ENCODE measurements at regions not wholly inside any gene's neighbourhood (a gene's known extent, or its start where the extent isn't known, plus 50 kb on each side); places are given as distances from the start of the nearest gene placed in this dataset.

DNA sequence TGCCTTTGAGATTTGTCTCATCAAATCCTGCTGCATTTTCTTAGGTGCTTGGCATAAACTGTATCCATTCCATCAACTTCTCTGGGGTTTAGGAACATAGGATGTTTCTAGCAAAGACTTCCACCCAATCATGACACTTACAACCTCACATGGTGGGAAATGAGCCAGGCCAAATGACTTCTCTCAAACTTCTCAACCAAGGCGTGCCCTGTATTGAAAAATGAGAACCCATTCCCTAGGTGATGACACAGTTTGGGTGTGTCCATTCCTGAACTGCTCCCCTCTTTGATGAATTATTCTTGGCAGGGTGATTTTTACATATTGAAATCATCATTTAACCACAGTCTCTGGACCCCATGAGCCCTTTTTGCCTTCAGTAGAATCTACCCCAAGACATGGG, 161.1 kb downstream of the EN1 start (continued):
- TF ChIP-seq, protein P1, sequence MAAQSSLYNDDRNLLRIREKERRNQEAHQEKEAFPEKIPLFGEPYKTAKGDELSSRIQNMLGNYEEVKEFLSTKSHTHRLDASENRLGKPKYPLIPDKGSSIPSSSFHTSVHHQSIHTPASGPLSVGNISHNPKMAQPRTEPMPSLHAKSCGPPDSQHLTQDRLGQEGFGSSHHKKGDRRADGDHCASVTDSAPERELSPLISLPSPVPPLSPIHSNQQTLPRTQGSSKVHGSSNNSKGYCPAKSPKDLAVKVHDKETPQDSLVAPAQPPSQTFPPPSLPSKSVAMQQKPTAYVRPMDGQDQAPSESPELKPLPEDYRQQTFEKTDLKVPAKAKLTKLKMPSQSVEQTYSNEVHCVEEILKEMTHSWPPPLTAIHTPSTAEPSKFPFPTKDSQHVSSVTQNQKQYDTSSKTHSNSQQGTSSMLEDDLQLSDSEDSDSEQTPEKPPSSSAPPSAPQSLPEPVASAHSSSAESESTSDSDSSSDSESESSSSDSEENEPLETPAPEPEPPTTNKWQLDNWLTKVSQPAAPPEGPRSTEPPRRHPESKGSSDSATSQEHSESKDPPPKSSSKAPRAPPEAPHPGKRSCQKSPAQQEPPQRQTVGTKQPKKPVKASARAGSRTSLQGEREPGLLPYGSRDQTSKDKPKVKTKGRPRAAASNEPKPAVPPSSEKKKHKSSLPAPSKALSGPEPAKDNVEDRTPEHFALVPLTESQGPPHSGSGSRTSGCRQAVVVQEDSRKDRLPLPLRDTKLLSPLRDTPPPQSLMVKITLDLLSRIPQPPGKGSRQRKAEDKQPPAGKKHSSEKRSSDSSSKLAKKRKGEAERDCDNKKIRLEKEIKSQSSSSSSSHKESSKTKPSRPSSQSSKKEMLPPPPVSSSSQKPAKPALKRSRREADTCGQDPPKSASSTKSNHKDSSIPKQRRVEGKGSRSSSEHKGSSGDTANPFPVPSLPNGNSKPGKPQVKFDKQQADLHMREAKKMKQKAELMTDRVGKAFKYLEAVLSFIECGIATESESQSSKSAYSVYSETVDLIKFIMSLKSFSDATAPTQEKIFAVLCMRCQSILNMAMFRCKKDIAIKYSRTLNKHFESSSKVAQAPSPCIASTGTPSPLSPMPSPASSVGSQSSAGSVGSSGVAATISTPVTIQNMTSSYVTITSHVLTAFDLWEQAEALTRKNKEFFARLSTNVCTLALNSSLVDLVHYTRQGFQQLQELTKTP (IDR thresholded peaks at IDR 0.05; ENCODE audit: low read depth in 1 of 2, partially characterized antibody in 2 of 2): no peak
- TF ChIP-seq CC2D1A (IDR thresholded peaks at IDR 0.05) (no peak), E2F5 (CRISPR knock-in tag; IDR thresholded peaks at IDR 0.05) (no peak), MTF1 (CRISPR knock-in tag; IDR thresholded peaks at IDR 0.05; ENCODE audit: borderline replicate concordance) (no peak), TAF1 (IDR thresholded peaks at IDR 0.05; ENCODE audit: control insufficient read depth, extremely low read depth, insufficient read depth, low read length, severe bottlenecking) (no peak), RAD21 (CRISPR knock-in tag; conservative IDR thresholded peaks at IDR 0.05 in 1 of 2, IDR thresholded peaks at IDR 0.05 in 1 of 2) (no peak), ETS2 (tag; IDR thresholded peaks at IDR 0.05; ENCODE audit: borderline replicate concordance, poor library complexity, severe bottlenecking) (no peak), BRF1 (IDR thresholded peaks at IDR 0.05; ENCODE audit: borderline replicate concordance, extremely low read depth, insufficient read length) (no peak), ZNF507 (tag; conservative IDR thresholded peaks at IDR 0.05) (no peak)

Data from K562 (cell line).